H1 (cell line): ENCODE measurements at regions not wholly inside any gene's neighbourhood (a gene's known extent, or its start where the extent isn't known, plus 50 kb on each side); places are given as distances from the start of the nearest gene placed in this dataset.

Experiments
- CBX8 ChIP-seq: fragments of 300-800, 300-1000 bp; sonication (generic); IDR thresholded peaks from 2 replicates; pipeline ENCODE4 v1.7.1; 2016; ENCODE audit warnings: low read depth, low read length, borderline replicate concordance
- GTF2F1 ChIP-seq: IDR thresholded peaks from 2 replicates; pipeline ENCODE4 v1.6.1; 2012; ENCODE audit warnings: low read depth, low read length, improper control_type of control experiment, borderline replicate concordance
- KDM4A ChIP-seq: IDR thresholded peaks from one replicate; pipeline ENCODE4 v1.7.1; 2012; ENCODE audit warnings: low read depth, mild to moderate bottlenecking, moderate library complexity, low read length, inconsistent platforms; ENCODE audit not compliant: severe bottlenecking
- NRF1 ChIP-seq: IDR thresholded peaks from 2 replicates; pipeline ENCODE4 v1.6.1; 2011; ENCODE audit warnings: mild to moderate bottlenecking, low read depth, low read length, improper control_type of control experiment
- SIRT6 ChIP-seq: IDR thresholded peaks from one replicate; pipeline ENCODE4 v1.7.1; 2012; ENCODE audit warnings: low read length, inconsistent platforms
- SP4 ChIP-seq: IDR thresholded peaks from 2 replicates; pipeline ENCODE4 v1.6.1; 2012; ENCODE audit warnings: low read length, inconsistent platforms
- YY1 ChIP-seq: IDR thresholded peaks from 2 replicates; pipeline ENCODE4 v1.6.1; 2011; ENCODE audit warnings: low read depth, mild to moderate bottlenecking, low read length
- TF ChIP-seq, protein P1 (sequence below): fragments of 300-600 bp; sonication (generic); IDR thresholded peaks from 2 replicates; pipeline ENCODE4 v1.7.1; 2012; ENCODE audit warnings: low read length, moderate library complexity, mild to moderate bottlenecking, inconsistent platforms; ENCODE audit not compliant: insufficient replicate concordance
- TF ChIP-seq, protein P2 (sequence below): IDR thresholded peaks from 2 replicates; pipeline ENCODE4 v1.6.1; 2011; ENCODE audit warnings: low read length, improper control_type of control experiment
- TF ChIP-seq, protein P3 (sequence below): IDR thresholded peaks from 2 replicates; pipeline ENCODE4 v1.6.1; 2012; ENCODE audit warnings: inconsistent platforms

DNA sequence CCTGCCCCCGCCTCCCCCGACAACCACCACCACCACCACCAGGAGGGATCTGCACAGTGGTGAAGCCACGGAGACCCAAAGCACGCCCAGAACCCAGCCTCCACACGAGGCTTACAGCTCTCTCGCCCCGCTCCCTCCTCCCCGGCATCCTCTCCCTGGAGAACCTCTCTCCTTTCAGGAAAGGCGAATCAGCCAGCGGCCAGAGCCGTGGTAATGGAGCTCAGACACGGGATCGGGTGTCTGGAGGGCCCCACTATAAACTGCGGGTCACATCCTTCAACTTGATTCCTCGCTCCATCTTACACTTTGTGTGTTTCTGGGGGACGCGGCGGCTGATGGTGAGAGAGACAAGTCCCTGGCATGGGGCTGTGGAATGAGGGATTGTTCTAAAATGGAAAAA lies 271.5 kb upstream of the SIX2 start (continued):
- TF ChIP-seq, protein P1, sequence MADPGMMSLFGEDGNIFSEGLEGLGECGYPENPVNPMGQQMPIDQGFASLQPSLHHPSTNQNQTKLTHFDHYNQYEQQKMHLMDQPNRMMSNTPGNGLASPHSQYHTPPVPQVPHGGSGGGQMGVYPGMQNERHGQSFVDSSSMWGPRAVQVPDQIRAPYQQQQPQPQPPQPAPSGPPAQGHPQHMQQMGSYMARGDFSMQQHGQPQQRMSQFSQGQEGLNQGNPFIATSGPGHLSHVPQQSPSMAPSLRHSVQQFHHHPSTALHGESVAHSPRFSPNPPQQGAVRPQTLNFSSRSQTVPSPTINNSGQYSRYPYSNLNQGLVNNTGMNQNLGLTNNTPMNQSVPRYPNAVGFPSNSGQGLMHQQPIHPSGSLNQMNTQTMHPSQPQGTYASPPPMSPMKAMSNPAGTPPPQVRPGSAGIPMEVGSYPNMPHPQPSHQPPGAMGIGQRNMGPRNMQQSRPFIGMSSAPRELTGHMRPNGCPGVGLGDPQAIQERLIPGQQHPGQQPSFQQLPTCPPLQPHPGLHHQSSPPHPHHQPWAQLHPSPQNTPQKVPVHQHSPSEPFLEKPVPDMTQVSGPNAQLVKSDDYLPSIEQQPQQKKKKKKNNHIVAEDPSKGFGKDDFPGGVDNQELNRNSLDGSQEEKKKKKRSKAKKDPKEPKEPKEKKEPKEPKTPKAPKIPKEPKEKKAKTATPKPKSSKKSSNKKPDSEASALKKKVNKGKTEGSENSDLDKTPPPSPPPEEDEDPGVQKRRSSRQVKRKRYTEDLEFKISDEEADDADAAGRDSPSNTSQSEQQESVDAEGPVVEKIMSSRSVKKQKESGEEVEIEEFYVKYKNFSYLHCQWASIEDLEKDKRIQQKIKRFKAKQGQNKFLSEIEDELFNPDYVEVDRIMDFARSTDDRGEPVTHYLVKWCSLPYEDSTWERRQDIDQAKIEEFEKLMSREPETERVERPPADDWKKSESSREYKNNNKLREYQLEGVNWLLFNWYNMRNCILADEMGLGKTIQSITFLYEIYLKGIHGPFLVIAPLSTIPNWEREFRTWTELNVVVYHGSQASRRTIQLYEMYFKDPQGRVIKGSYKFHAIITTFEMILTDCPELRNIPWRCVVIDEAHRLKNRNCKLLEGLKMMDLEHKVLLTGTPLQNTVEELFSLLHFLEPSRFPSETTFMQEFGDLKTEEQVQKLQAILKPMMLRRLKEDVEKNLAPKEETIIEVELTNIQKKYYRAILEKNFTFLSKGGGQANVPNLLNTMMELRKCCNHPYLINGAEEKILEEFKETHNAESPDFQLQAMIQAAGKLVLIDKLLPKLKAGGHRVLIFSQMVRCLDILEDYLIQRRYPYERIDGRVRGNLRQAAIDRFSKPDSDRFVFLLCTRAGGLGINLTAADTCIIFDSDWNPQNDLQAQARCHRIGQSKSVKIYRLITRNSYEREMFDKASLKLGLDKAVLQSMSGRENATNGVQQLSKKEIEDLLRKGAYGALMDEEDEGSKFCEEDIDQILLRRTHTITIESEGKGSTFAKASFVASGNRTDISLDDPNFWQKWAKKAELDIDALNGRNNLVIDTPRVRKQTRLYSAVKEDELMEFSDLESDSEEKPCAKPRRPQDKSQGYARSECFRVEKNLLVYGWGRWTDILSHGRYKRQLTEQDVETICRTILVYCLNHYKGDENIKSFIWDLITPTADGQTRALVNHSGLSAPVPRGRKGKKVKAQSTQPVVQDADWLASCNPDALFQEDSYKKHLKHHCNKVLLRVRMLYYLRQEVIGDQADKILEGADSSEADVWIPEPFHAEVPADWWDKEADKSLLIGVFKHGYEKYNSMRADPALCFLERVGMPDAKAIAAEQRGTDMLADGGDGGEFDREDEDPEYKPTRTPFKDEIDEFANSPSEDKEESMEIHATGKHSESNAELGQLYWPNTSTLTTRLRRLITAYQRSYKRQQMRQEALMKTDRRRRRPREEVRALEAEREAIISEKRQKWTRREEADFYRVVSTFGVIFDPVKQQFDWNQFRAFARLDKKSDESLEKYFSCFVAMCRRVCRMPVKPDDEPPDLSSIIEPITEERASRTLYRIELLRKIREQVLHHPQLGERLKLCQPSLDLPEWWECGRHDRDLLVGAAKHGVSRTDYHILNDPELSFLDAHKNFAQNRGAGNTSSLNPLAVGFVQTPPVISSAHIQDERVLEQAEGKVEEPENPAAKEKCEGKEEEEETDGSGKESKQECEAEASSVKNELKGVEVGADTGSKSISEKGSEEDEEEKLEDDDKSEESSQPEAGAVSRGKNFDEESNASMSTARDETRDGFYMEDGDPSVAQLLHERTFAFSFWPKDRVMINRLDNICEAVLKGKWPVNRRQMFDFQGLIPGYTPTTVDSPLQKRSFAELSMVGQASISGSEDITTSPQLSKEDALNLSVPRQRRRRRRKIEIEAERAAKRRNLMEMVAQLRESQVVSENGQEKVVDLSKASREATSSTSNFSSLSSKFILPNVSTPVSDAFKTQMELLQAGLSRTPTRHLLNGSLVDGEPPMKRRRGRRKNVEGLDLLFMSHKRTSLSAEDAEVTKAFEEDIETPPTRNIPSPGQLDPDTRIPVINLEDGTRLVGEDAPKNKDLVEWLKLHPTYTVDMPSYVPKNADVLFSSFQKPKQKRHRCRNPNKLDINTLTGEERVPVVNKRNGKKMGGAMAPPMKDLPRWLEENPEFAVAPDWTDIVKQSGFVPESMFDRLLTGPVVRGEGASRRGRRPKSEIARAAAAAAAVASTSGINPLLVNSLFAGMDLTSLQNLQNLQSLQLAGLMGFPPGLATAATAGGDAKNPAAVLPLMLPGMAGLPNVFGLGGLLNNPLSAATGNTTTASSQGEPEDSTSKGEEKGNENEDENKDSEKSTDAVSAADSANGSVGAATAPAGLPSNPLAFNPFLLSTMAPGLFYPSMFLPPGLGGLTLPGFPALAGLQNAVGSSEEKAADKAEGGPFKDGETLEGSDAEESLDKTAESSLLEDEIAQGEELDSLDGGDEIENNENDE, result no peak
- TF ChIP-seq SP4, result no peak
- no peak for TF ChIP-seq KDM4A
- no peak for TF ChIP-seq NRF1
- TF ChIP-seq, protein P2, sequence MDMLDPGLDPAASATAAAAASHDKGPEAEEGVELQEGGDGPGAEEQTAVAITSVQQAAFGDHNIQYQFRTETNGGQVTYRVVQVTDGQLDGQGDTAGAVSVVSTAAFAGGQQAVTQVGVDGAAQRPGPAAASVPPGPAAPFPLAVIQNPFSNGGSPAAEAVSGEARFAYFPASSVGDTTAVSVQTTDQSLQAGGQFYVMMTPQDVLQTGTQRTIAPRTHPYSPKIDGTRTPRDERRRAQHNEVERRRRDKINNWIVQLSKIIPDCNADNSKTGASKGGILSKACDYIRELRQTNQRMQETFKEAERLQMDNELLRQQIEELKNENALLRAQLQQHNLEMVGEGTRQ, result no peak
- TF ChIP-seq CBX8, result no peak
- no peak for TF ChIP-seq YY1
- TF ChIP-seq, protein P3, sequence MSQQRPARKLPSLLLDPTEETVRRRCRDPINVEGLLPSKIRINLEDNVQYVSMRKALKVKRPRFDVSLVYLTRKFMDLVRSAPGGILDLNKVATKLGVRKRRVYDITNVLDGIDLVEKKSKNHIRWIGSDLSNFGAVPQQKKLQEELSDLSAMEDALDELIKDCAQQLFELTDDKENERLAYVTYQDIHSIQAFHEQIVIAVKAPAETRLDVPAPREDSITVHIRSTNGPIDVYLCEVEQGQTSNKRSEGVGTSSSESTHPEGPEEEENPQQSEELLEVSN, result no peak
- TF ChIP-seq GTF2F1, result no peak
- no peak for TF ChIP-seq SIRT6
